BE2C (cell line): ENCODE measurements at regions not wholly inside any gene's neighbourhood (a gene's known extent, or its start where the extent isn't known, plus 50 kb on each side); places are given as distances from the start of the nearest gene placed in this dataset.

Source experiments
- DNase-seq: peaks from one replicate; pipeline ENCODE4 v3.0.0-alpha.2; 2020
- H3K27me3 ChIP-seq: fragments of 250-450 bp; sonication (Bioruptor Pico); 2 replicates; pipeline ENCODE4 v1.5.1; 2020; ENCODE audit warnings: mild to moderate bottlenecking
- H3K36me3 ChIP-seq: fragments of 250-450 bp; sonication (Bioruptor Pico); 2 replicates; pipeline ENCODE4 v1.5.1; 2020; ENCODE audit warnings: mild to moderate bottlenecking
- H3K4me1 ChIP-seq: fragments of 250-450 bp; sonication (Bioruptor Pico); 2 replicates; pipeline ENCODE4 v1.5.1; 2020
- H3K4me3 ChIP-seq: 2 replicates; pipeline ENCODE4 v1.5.1; 2011; ENCODE audit warnings: low read depth, low read length
- H3K9me3 ChIP-seq: fragments of 250-450 bp; sonication (Bioruptor Pico); 2 replicates; pipeline ENCODE4 v1.5.1; 2020
- TF ChIP-seq, protein P1 (sequence below): IDR thresholded peaks from 2 replicates; pipeline ENCODE4 v1.5.1; 2012; ENCODE audit warnings: mild to moderate bottlenecking, low read depth, low read length

DNA sequence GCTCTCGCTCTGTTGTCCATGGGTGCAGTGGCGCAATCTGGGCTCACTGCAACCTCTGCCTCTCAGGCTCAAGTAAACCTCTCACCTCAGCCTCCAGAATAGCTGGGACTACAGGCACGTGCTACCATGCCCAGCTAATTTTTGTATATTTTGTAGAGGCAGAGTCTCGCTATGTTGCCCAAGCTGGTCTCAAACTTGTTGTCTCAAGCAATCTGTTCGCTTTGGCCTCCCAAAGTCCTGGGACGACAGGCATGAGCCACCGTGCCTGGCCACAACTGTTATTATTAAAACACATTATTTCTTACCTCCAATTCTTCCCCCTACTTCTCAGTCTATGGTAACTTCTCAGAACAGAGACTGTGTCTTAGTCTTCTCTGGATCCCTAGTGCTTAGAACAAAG lies 143.3 kb downstream of the DICER1 start:
- Histone ChIP-seq H3K36me3 (no peaks in the 10 kb centered on the region), H3K27me3 (peaks cover 4% of the 10 kb centered on the region), H3K4me1 (no peaks in the 10 kb centered on the region; the same call in 1 of the 2 replicates), H3K4me3 (no peak overlapping the region), H3K9me3 (no peaks in the 10 kb centered on the region)
- TF ChIP-seq, protein P1, sequence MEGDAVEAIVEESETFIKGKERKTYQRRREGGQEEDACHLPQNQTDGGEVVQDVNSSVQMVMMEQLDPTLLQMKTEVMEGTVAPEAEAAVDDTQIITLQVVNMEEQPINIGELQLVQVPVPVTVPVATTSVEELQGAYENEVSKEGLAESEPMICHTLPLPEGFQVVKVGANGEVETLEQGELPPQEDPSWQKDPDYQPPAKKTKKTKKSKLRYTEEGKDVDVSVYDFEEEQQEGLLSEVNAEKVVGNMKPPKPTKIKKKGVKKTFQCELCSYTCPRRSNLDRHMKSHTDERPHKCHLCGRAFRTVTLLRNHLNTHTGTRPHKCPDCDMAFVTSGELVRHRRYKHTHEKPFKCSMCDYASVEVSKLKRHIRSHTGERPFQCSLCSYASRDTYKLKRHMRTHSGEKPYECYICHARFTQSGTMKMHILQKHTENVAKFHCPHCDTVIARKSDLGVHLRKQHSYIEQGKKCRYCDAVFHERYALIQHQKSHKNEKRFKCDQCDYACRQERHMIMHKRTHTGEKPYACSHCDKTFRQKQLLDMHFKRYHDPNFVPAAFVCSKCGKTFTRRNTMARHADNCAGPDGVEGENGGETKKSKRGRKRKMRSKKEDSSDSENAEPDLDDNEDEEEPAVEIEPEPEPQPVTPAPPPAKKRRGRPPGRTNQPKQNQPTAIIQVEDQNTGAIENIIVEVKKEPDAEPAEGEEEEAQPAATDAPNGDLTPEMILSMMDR: no peak
- no peak for DNase-seq

DNA sequence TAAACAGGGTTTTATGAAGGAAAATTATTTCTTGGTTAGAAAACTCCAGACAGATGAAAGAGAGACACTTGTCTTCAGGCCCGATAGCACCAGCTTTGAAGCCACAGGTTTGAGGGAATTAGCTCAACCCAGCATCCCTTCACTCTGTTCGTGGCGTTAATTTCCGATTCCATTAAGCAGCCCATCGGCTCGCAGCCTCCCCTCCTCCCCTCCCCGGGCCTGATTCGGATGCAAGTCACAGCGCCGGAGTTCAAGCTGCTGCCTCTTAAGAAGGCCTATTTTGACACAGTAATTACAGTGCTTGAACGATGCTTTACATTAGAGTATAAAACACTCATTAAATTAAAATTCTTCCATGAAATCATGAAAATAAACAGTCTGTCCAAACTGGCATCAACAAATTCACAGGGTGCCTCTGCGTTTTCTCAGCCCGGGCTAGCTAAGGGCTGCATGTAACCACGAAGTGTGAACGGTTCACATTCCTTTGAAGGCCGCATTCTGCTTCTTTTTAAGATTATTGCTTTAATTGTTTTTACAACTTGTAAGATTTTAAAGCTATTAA lies 145.8 kb downstream of the DICER1 start:
- no peak for DNase-seq
- H3K36me3 ChIP-seq: no peaks in the 10 kb centered on the region
- H3K27me3 ChIP-seq: peaks cover 15% of the 10 kb centered on the region
- no peaks in the 10 kb centered on the region; the same call in 1 of the 2 replicates for H3K4me1 ChIP-seq
- no peaks in the 10 kb centered on the region for H3K9me3 ChIP-seq
- TF ChIP-seq, protein P1: no peak
- H3K4me3 ChIP-seq: no peak overlapping the region

DNA sequence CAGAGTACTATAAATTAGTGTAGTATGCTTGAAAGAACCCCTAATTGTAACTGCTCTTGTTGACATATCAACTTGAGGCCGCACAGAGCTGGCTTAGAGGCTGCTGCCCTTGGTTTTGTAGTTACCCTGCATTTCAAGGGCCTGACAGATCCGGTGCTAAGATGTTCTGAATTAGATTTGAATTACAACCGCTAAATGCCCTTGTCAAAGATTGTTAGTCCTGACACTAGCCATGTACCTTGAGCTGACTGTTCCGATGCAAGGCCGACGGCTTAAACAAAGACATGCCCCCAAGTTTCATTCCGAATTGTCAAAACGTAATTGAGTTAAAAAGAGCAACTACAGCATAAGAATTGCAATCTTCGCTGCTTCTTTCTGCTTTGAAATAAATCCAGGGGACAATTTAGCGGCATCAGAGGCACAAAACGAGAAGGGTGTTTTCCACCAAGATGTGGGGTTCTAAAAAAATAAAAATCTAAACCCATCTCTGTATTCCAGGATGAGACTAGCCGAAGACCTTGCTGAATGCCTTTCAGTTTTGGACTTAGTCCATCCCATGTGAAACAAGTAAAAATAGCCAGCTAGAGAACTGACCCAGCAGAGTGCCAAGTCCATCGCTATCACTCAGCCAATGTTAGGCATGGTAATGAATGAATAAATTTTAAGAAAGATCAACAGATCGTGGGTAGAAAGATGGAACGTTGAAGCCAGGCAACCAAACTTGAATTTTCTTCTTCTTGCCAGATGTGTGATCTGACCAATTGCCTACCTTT lies 148.7 kb downstream of the DICER1 start:
- Histone ChIP-seq H3K27me3 (peaks cover 15% of the 10 kb centered on the region), H3K4me3 (peak overlapping the region; percentile 15; the same call in 1 of the 2 replicates), H3K9me3 (no peaks in the 10 kb centered on the region), H3K4me1 (no peaks in the 10 kb centered on the region; the same call in 1 of the 2 replicates), H3K36me3 (no peaks in the 10 kb centered on the region)
- DNase-seq: peak; percentile 58
- TF ChIP-seq, protein P1: no peak

DNA sequence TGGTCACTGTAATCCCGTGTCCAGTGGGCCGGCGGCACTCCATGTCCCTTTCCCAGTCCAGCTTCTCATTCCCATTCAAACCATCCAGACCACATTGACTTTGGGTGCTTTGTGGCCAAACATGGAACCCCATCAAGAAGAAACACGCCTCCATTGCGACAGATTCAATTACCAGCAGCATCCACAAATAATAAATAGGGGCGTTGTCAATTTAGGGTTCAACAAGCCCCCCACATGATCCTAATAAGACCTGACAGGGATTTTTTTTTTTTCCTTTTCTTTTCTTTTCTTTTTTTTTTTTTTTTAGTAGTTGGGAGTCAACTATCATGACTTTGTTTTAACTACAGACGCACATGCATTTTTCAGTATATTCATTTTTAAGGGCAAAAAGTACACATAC lies 149.4 kb downstream of the DICER1 start:
- no peaks in the 10 kb centered on the region for H3K36me3 ChIP-seq
- peaks cover 15% of the 10 kb centered on the region for H3K27me3 ChIP-seq
- H3K9me3 ChIP-seq: no peaks in the 10 kb centered on the region
- H3K4me1 ChIP-seq: no peaks in the 10 kb centered on the region; the same call in 1 of the 2 replicates
- no peak for DNase-seq
- TF ChIP-seq, protein P1: no peak
- H3K4me3 ChIP-seq: peak overlapping the region; percentile 2; the same call in 1 of the 2 replicates

DNA sequence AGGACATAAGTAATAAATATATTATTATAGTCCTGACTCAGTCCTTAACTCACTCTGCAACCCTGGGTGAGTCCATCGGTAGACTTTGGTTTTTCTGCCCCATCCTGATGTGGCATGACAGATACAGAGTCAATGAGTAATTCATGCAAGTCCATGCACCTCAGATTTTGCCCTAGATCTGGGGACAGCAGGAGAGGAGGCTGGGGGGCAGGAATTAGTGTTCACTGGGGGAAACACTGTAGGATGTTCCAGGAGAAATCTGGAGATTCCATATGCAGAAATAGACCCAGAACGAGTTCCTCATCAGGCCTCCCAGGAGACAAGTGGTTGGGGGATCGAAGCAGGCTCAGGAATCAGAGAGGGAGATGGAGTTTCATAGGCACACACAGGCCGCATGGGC lies 150.8 kb downstream of the DICER1 start:
- H3K27me3 ChIP-seq: peaks cover 15% of the 10 kb centered on the region
- no peaks in the 10 kb centered on the region; the same call in 1 of the 2 replicates for H3K4me1 ChIP-seq
- TF ChIP-seq, protein P1: no peak
- no peak overlapping the region for H3K4me3 ChIP-seq
- H3K36me3 ChIP-seq: no peaks in the 10 kb centered on the region
- H3K9me3 ChIP-seq: no peaks in the 10 kb centered on the region
- no peak for DNase-seq

DNA sequence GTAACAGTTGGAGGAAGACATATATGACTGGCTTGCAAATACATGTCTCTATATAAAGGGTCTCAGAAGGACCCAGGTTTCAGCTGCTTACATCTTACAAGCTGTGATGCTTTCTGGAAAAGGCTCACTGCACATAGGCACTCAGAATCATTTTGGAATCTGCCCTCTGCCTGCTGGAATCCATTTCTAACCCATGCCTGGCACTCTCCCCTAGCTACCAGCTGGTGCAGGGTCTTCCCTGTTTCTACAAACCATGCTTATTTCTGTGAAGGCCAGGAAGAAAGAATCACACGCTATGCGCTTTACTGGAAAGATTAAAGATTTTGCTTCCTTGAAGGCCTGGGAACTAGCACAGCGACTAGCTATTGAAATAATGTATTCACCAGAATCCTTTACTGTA lies 151.3 kb downstream of the DICER1 start:
- H3K36me3 ChIP-seq: no peaks in the 10 kb centered on the region
- no peaks in the 10 kb centered on the region for H3K9me3 ChIP-seq
- peaks cover 15% of the 10 kb centered on the region for H3K27me3 ChIP-seq
- no peak for DNase-seq
- no peak overlapping the region for H3K4me3 ChIP-seq
- no peaks in the 10 kb centered on the region; the same call in 1 of the 2 replicates for H3K4me1 ChIP-seq
- TF ChIP-seq, protein P1: no peak
